B cell (primary cell): ENCODE measurements at regions not wholly inside any gene's neighbourhood (a gene's known extent, or its start where the extent isn't known, plus 50 kb on each side); places are given as distances from the start of the nearest gene placed in this dataset.

Experiments
- ATAC-seq: fragments of 200-7000 bp; cut with Tn5 transposase; one replicate; pipeline ENCODE4 v1.10.0; 2021; ENCODE audit warnings: low read depth, mild to moderate bottlenecking, moderate number of reproducible peaks, moderate library complexity
- CTCF ChIA-PET: fragments of 350-600 bp; sonication (Branson Sonifier 250); formaldehyde crosslinking; loops from one replicate; lab custom pipeline; 2021; ENCODE audit warnings: antibody characterized with exemption, inconsistent platforms; lab: Charles Lee
- POLR2A ChIA-PET: fragments of 350-600 bp; sonication (Branson Sonifier 250); formaldehyde crosslinking; loops from one replicate; lab custom pipeline; 2021; ENCODE audit warnings: antibody characterized with exemption; lab: Charles Lee
- DNase-seq: peaks from one replicate; pipeline ENCODE4 v3.0.0; 2013
- H2AFZ ChIP-seq: 2 replicates; pipeline ENCODE4 v1.6.1; 2012; ENCODE audit warnings: mild to moderate bottlenecking, low read depth, low read length; ENCODE audit not compliant: insufficient read depth, poor library complexity, severe bottlenecking
- H3K27ac ChIP-seq, 2 donors: 1 replicate in 1 of 2; 2 replicates in 1 of 2; pipeline ENCODE4 v1.5.1; 2012 to 2013; ENCODE audit warnings: low read length in 2 of 2, mild to moderate bottlenecking in 2 of 2, moderate library complexity in 1 of 2
- H3K27me3 ChIP-seq, 4 experiments: fragments of 200-600 bp in 1 of 4; sonication (generic) in 1 of 4; replicated peaks in 1 of 4; 1 replicate in 2 of 4; 2 replicates in 2 of 4; pipeline versions ENCODE4 v1.6.1 to v1.7.0; 2013 to 2016; ENCODE audit warnings: low read length in 3 of 4, mild to moderate bottlenecking in 2 of 4, mixed read lengths in 1 of 4, moderate library complexity in 1 of 4; ENCODE audit not compliant: insufficient read depth in 4 of 4, control insufficient read depth in 3 of 4; ENCODE audit errors: control extremely low read depth in 1 of 4
- H3K36me3 ChIP-seq, 2 experiments: replicated peaks in 1 of 2; 1 replicate in 1 of 2; 2 replicates in 1 of 2; pipeline versions ENCODE4 v1.6.1 to v1.7.1; 2013; ENCODE audit warnings: low read length in 1 of 2; ENCODE audit not compliant: insufficient read depth in 2 of 2, control insufficient read depth in 1 of 2; ENCODE audit errors: control extremely low read depth in 1 of 2, extremely low read depth in 1 of 2
- H3K4me1 ChIP-seq, 2 donors: fragments of 200-600 bp in 1 of 2; sonication (generic) in 1 of 2; 1 replicate in 1 of 2; 2 replicates in 1 of 2; pipeline versions ENCODE4 v1.5.1 to v1.6.1; 2013 to 2017; ENCODE audit warnings: low read length in 2 of 2; ENCODE audit not compliant: control insufficient read depth in 2 of 2, insufficient read depth in 2 of 2
- H3K4me2 ChIP-seq: replicated peaks from 2 replicates; pipeline ENCODE3; 2012; ENCODE audit warnings: mild to moderate bottlenecking, low read depth, low read length; ENCODE audit not compliant: poor library complexity, severe bottlenecking
- H3K4me3 ChIP-seq, 5 experiments: fragments of 200-600 bp in 1 of 5; sonication (generic) in 1 of 5; 1 replicate in 3 of 5; 2 replicates in 2 of 5; pipeline versions ENCODE4 v1.5.1 to v1.7.0; 2011 to 2016; ENCODE audit warnings: low read length in 4 of 5, mild to moderate bottlenecking in 4 of 5, low read depth in 2 of 5, control low read depth in 1 of 5, moderate library complexity in 1 of 5; ENCODE audit not compliant: insufficient read depth in 1 of 5; ENCODE audit errors: control extremely low read depth in 1 of 5, extremely low read depth in 1 of 5
- H3K79me2 ChIP-seq: fragments of 200-600 bp; sonication (generic); one replicate; pipeline ENCODE4 v1.6.0; 2016; ENCODE audit warnings: low read length; ENCODE audit not compliant: control insufficient read depth, insufficient read depth
- H3K9ac ChIP-seq: fragments of 200-600 bp; sonication (generic); 2 replicates; pipeline ENCODE4 v1.6.1; 2017; ENCODE audit warnings: mild to moderate bottlenecking, low read length, moderate library complexity
- H3K9me3 ChIP-seq, 3 donors: one replicate each; pipeline versions ENCODE4 v1.6.1 to v1.7.1; 2013; ENCODE audit warnings: low read length in 2 of 3; ENCODE audit not compliant: control insufficient read depth in 2 of 3, insufficient read depth in 1 of 3; ENCODE audit errors: control extremely low read depth in 1 of 3
- H4K20me1 ChIP-seq: 2 replicates; pipeline ENCODE4 v1.6.0; 2012; ENCODE audit warnings: mild to moderate bottlenecking, low read length; ENCODE audit not compliant: insufficient read depth, control insufficient read depth, poor library complexity, severe bottlenecking
- H3K27ac Mint-ChIP-seq: one replicate; pipeline ENCODE4 v1.8.0; 2021; ENCODE audit warnings: mixed read lengths
- H3K27me3 Mint-ChIP-seq: one replicate; pipeline ENCODE4 v1.8.0; 2021; ENCODE audit warnings: mixed read lengths
- H3K4me1 Mint-ChIP-seq: one replicate; pipeline ENCODE4 v1.8.0; 2021; ENCODE audit warnings: mixed read lengths
- H3K4me3 Mint-ChIP-seq: one replicate; pipeline ENCODE4 v1.8.0; 2021; ENCODE audit warnings: mixed read lengths
- H3K9me3 Mint-ChIP-seq: one replicate; pipeline ENCODE4 v1.8.0; 2022; ENCODE audit warnings: mixed read lengths; ENCODE audit not compliant: insufficient read depth
- EZH2 ChIP-seq: IDR thresholded peaks from 2 replicates; pipeline ENCODE4 v1.6.1; 2012; ENCODE audit warnings: borderline replicate concordance, low read depth, mild to moderate bottlenecking, moderate library complexity, low read length; ENCODE audit not compliant: insufficient read depth, poor library complexity, severe bottlenecking
- WGBS: methylation state at CpG from one replicate; pipeline ENCODE4 v1.1.5; 2013; ENCODE audit warnings: missing lambda C conversion rate; ENCODE audit not compliant: insufficient coverage; 5-methylcytosine and 5-hydroxymethylcytosine counted together
- intact Hi-C: fragments of 100-400 bp; cut with micrococcal nuclease; formaldehyde crosslinking; loops from one replicate; pipeline ENCODE4 v1.10.0; 2022
- TF ChIP-seq, protein P1 (sequence below): fragments of 200-600 bp; IDR thresholded peaks from one replicate; pipeline ENCODE4 v1.8.0; 2022; ENCODE audit warnings: antibody characterized with exemption, mild to moderate bottlenecking

DNA sequence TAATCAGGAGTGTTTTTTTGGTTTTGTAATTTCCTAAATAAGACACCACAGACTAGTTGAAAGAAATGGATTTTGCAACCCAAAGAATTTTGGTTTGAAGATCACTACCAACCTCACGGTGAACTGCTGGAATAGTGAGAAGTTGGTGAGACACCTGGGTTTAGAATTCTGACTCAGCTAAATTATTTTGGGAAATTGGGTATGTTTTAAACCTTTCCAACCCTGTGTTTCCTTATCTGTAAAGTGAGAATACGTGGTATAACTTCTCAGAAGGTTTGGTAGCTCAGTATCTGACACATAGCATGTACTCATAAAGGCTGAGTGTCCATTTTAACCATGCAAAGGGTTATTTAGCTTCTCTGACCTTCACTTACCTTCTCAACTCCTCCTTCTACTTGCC, 261.9 kb downstream of the FOXA2 start:
- H2AFZ ChIP-seq: no peak overlapping the region
- H3K9me3 ChIP-seq: no peaks in the 10 kb centered on the region
- no peaks in the 10 kb centered on the region for H3K9me3 Mint-ChIP-seq
- no peaks in the 10 kb centered on the region for H4K20me1 ChIP-seq
- no peak overlapping the region for H3K27ac Mint-ChIP-seq
- TF ChIP-seq, protein P1, sequence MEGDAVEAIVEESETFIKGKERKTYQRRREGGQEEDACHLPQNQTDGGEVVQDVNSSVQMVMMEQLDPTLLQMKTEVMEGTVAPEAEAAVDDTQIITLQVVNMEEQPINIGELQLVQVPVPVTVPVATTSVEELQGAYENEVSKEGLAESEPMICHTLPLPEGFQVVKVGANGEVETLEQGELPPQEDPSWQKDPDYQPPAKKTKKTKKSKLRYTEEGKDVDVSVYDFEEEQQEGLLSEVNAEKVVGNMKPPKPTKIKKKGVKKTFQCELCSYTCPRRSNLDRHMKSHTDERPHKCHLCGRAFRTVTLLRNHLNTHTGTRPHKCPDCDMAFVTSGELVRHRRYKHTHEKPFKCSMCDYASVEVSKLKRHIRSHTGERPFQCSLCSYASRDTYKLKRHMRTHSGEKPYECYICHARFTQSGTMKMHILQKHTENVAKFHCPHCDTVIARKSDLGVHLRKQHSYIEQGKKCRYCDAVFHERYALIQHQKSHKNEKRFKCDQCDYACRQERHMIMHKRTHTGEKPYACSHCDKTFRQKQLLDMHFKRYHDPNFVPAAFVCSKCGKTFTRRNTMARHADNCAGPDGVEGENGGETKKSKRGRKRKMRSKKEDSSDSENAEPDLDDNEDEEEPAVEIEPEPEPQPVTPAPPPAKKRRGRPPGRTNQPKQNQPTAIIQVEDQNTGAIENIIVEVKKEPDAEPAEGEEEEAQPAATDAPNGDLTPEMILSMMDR: no peak
- TF ChIP-seq EZH2: no peak
- no peak overlapping the region for H3K9ac ChIP-seq
- no peaks in the 10 kb centered on the region for H3K4me1 ChIP-seq
- intact Hi-C loops: no loop called here
- no peaks in the 10 kb centered on the region for H3K4me1 Mint-ChIP-seq
- CTCF ChIA-PET: no interaction called here
- no peak for DNase-seq
- WGBS: 0% methylated on average over 1 of the region's 2 CpGs
- H3K27me3 Mint-ChIP-seq: peaks cover 6% of the 10 kb centered on the region
- H3K27me3 ChIP-seq: no peaks in the 10 kb centered on the region
- H3K36me3 ChIP-seq: no peaks in the 10 kb centered on the region
- ATAC-seq: no peak
- no peaks in the 10 kb centered on the region for H3K79me2 ChIP-seq
- H3K4me3 Mint-ChIP-seq: no peak overlapping the region
- no peak overlapping the region for H3K4me2 ChIP-seq
- no peak overlapping the region for H3K4me3 ChIP-seq
- POLR2A ChIA-PET: no interaction called here
- no peak overlapping the region for H3K27ac ChIP-seq

DNA sequence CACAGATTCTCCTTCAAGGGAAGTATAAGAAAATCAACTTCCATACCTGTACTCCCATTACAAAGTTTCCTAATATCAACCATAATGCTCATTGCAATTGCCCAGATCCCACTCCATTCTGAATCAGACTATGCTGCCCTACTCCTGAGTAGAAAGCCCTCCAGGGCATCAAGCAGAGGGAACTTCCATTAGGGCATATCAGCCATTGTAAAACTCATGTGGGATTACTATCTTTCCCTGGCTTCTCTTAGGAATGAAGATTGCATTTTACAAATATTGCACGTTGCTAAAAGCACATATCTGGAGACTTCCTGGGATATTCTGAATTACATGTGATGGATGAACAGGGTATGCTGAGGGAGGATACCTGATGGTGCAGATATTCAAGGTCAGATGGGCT, 263.2 kb downstream of the FOXA2 start:
- Histone ChIP-seq H2AFZ (no peak overlapping the region), H3K27me3 (no peaks in the 10 kb centered on the region), H3K36me3 (no peaks in the 10 kb centered on the region), H3K9ac (no peak overlapping the region), H3K79me2 (no peaks in the 10 kb centered on the region), H3K4me3 (no peak overlapping the region), H3K27ac (no peak overlapping the region), H3K4me1 (no peaks in the 10 kb centered on the region), H4K20me1 (no peaks in the 10 kb centered on the region), H3K4me2 (no peak overlapping the region), H3K9me3 (no peaks in the 10 kb centered on the region)
- DNase-seq (no peak), ATAC-seq (no peak)
- intact Hi-C loops: no loop called here
- no peak overlapping the region for H3K4me3 Mint-ChIP-seq
- H3K27me3 Mint-ChIP-seq: peaks cover 6% of the 10 kb centered on the region
- H3K9me3 Mint-ChIP-seq: no peaks in the 10 kb centered on the region
- WGBS: 86% methylated on average over 1 of the region's 1 CpG
- no peaks in the 10 kb centered on the region for H3K4me1 Mint-ChIP-seq
- H3K27ac Mint-ChIP-seq: no peak overlapping the region
- ChIA-PET POLR2A (no interaction called here), CTCF (no interaction called here)
- TF ChIP-seq EZH2: no peak
- TF ChIP-seq, protein P1: no peak
